GM13976 (cell line): ENCODE measurements at regions not wholly inside any gene's neighbourhood (a gene's known extent, or its start where the extent isn't known, plus 50 kb on each side); places are given as distances from the start of the nearest gene placed in this dataset.
A peak's percentile ranks its signal among the peaks of the same experiment; 100 is the strongest.

Experiments used
- DNase-seq: peaks from one replicate; pipeline ENCODE4 v3.0.0; 2012; ENCODE audit warnings: low spot score
- CTCF ChIP-seq: IDR thresholded peaks from 2 replicates; pipeline ENCODE4 v1.5.1; 2012; ENCODE audit warnings: borderline replicate concordance, mild to moderate bottlenecking; ENCODE audit not compliant: insufficient read depth; ENCODE audit errors: extremely low read depth, missing control alignments, control extremely low read depth
- in situ Hi-C: fragments of 300-500 bp; cut with MboI; formaldehyde crosslinking; loops from one replicate; pipeline ENCODE4 v1.12.0; 2022; ENCODE audit warnings: low sequenced_read_pairs, mixed read lengths, inconsistent platforms; ENCODE audit not compliant: unreplicated experiment

GRCh38 chr5:131081374-131081773 lies 83.7 kb downstream of the HINT1 start:
- TF ChIP-seq CTCF: no peak
- in situ Hi-C loops: no loop called here
- no peak for DNase-seq

- TF ChIP-seq CTCF: no peak
- in situ Hi-C loops: no loop called here
- DNase-seq: no peak
Observed at GRCh38 chr5:131079232-131079631, 85.8 kb downstream of the HINT1 start.

GRCh38 chr5:131068893-131069643 lies 96.0 kb downstream of the HINT1 start:
- no peak for TF ChIP-seq CTCF
- DNase-seq: peak; percentile 44
- in situ Hi-C loops: no loop called here

GRCh38 chr5:131068076-131068475 lies 97.0 kb downstream of the HINT1 start:
- in situ Hi-C loops: no loop called here
- no peak for DNase-seq
- TF ChIP-seq CTCF: no peak

- in situ Hi-C loops: no loop called here
- no peak for DNase-seq
- TF ChIP-seq CTCF: no peak
Observed at GRCh38 chr5:131067636-131068035, 97.4 kb downstream of the HINT1 start.

GRCh38 chr5:131064669-131065371 lies 100.2 kb downstream of the HINT1 start:
- no peak for TF ChIP-seq CTCF
- DNase-seq: no peak
- in situ Hi-C loops: no loop called here
